ENCODE measurements at regions not wholly inside any gene's neighbourhood (a gene's known extent, or its start where the extent isn't known, plus 50 kb on each side); places are given as distances from the start of the nearest gene placed in this dataset.
A peak's percentile ranks its signal among the peaks of the same experiment; 100 is the strongest.

GRCh38 chr10:76732306-76732705 is 905.3 kb downstream of the KCNMA1 start:
- no peak for TF ChIP-seq CTCF (IDR thresholded peaks at IDR 0.05; ENCODE audit: unreplicated experiment in 3 of 3)
- Mint-ChIP-seq H3K36me3 (ENCODE audit: low read depth) (no peaks in the 10 kb centered on the region), H3K27ac (no peak overlapping the region), H3K9me3 (peaks cover 10% of the 10 kb centered on the region), H3K4me1 (peaks cover 20% of the 10 kb centered on the region), H3K4me3 (no peak overlapping the region), H3K27me3 (ENCODE audit: low read depth) (peaks cover 3% of the 10 kb centered on the region)

- TF ChIP-seq CTCF (IDR thresholded peaks at IDR 0.05; ENCODE audit: unreplicated experiment in 3 of 3) = no peak
- Mint-ChIP-seq H3K36me3 (ENCODE audit: low read depth) (no peaks in the 10 kb centered on the region), H3K27me3 (ENCODE audit: low read depth) (no peaks in the 10 kb centered on the region), H3K4me3 (no peak overlapping the region), H3K9me3 (peaks cover 10% of the 10 kb centered on the region), H3K4me1 (peaks cover 20% of the 10 kb centered on the region), H3K27ac (peak overlapping the region; percentile 12 to 56 (median 48))
Measured at GRCh38 chr10:76729841-76730487, 907.6 kb downstream of the KCNMA1 start.

- H3K9me3 Mint-ChIP-seq = peaks cover 10% of the 10 kb centered on the region
- peak overlapping the region; percentile 12 to 56 (median 48) for H3K27ac Mint-ChIP-seq
- no peak overlapping the region for H3K4me3 Mint-ChIP-seq
- H3K36me3 Mint-ChIP-seq (ENCODE audit: low read depth) = no peaks in the 10 kb centered on the region
- H3K4me1 Mint-ChIP-seq = peaks cover 20% of the 10 kb centered on the region
- H3K27me3 Mint-ChIP-seq (ENCODE audit: low read depth) = no peaks in the 10 kb centered on the region
- TF ChIP-seq CTCF (IDR thresholded peaks at IDR 0.05; ENCODE audit: unreplicated experiment in 3 of 3) = no peak
Measured at GRCh38 chr10:76729346-76729745, 908.3 kb downstream of the KCNMA1 start.

GRCh38 chr10:76727038-76727437 is 910.6 kb downstream of the KCNMA1 start:
- no peak for TF ChIP-seq CTCF (IDR thresholded peaks at IDR 0.05; ENCODE audit: unreplicated experiment in 3 of 3)

GRCh38 chr10:76723844-76724243 is 913.8 kb downstream of the KCNMA1 start:
- H3K4me1 Mint-ChIP-seq = no peaks in the 10 kb centered on the region
- H3K27ac Mint-ChIP-seq = no peak overlapping the region
- H3K36me3 Mint-ChIP-seq (ENCODE audit: low read depth) = no peaks in the 10 kb centered on the region
- H3K9me3 Mint-ChIP-seq = no peaks in the 10 kb centered on the region
- no peaks in the 10 kb centered on the region for H3K27me3 Mint-ChIP-seq (ENCODE audit: low read depth)
- TF ChIP-seq CTCF (IDR thresholded peaks at IDR 0.05; ENCODE audit: unreplicated experiment in 3 of 3) = no peak
- H3K4me3 Mint-ChIP-seq = no peak overlapping the region

More at GRCh38 chr10:76727038-76727437, 910.6 kb downstream of the KCNMA1 start:
- Mint-ChIP-seq H3K27ac (no peak overlapping the region), H3K4me3 (no peak overlapping the region), H3K36me3 (ENCODE audit: low read depth) (no peaks in the 10 kb centered on the region), H3K27me3 (ENCODE audit: low read depth) (no peaks in the 10 kb centered on the region), H3K4me1 (peaks cover 16% of the 10 kb centered on the region), H3K9me3 (peaks cover 5% of the 10 kb centered on the region)

- no peak for TF ChIP-seq CTCF (IDR thresholded peaks at IDR 0.05; ENCODE audit: unreplicated experiment in 3 of 3)
- Mint-ChIP-seq H3K27me3 (ENCODE audit: low read depth) (no peaks in the 10 kb centered on the region), H3K36me3 (ENCODE audit: low read depth) (no peaks in the 10 kb centered on the region), H3K27ac (no peak overlapping the region), H3K4me1 (no peaks in the 10 kb centered on the region), H3K9me3 (no peaks in the 10 kb centered on the region), H3K4me3 (no peak overlapping the region)
Measured at GRCh38 chr10:76721891-76722505, 915.6 kb downstream of the KCNMA1 start.

Measured in nephron (organoid).